Nephron (organoid): ENCODE measurements at regions not wholly inside any gene's neighbourhood (a gene's known extent, or its start where the extent isn't known, plus 50 kb on each side); places are given as distances from the start of the nearest gene placed in this dataset.
A peak's percentile ranks its signal among the peaks of the same experiment; 100 is the strongest.

ENCODE experiments used
- H3K27ac Mint-ChIP-seq, 3 experiments: 2 replicates each; pipeline ENCODE4 v1.8.0; 2020; ENCODE audit warnings: mixed read lengths in 3 of 3, mild to moderate bottlenecking in 2 of 3, moderate library complexity in 1 of 3
- H3K27me3 Mint-ChIP-seq: 2 replicates; pipeline ENCODE4 v1.8.0; 2021; ENCODE audit warnings: low read depth, mild to moderate bottlenecking, moderate library complexity, mixed read lengths
- H3K36me3 Mint-ChIP-seq: 2 replicates; pipeline ENCODE4 v1.8.0; 2020; ENCODE audit warnings: low read depth, mixed read lengths
- H3K4me1 Mint-ChIP-seq: 2 replicates; pipeline ENCODE4 v1.8.0; 2020; ENCODE audit warnings: mixed read lengths
- H3K4me3 Mint-ChIP-seq, 3 experiments: 2 replicates each; pipeline ENCODE4 v1.8.0; 2020; ENCODE audit warnings: mild to moderate bottlenecking in 3 of 3, mixed read lengths in 3 of 3, moderate library complexity in 2 of 3
- H3K9me3 Mint-ChIP-seq: 2 replicates; pipeline ENCODE4 v1.8.0; 2020; ENCODE audit warnings: mixed read lengths
- TF ChIP-seq, protein P1 (sequence below), 3 experiments: fragments of 200-600 bp; sonication (generic); IDR thresholded peaks; one replicate each; pipeline ENCODE4 v1.5.0; 2021; ENCODE audit warnings: antibody characterized with exemption in 3 of 3; ENCODE audit not compliant: unreplicated experiment in 3 of 3

DNA sequence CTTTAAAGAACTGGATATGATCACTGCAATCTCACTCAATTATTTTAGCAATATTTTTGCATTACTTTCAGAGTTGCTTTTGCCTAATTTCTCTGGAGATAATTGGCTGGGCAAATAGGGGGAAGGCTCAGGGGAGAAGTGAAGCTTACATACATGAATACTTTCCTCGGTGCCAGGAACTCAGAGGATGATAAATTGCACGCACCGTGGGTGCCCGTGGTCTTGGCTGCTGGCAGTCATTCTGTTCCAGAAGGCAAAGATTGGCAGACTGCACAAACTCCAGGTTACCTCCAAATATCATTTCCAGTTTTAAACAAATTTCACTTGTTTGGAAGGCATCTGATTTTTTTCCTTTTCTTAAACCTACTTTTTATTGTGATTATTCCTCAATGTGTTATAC lies 197.8 kb upstream of the TMEM72 start:
- Mint-ChIP-seq H3K36me3 (no peaks in the 10 kb centered on the region), H3K4me3 (no peak overlapping the region)

DNA sequence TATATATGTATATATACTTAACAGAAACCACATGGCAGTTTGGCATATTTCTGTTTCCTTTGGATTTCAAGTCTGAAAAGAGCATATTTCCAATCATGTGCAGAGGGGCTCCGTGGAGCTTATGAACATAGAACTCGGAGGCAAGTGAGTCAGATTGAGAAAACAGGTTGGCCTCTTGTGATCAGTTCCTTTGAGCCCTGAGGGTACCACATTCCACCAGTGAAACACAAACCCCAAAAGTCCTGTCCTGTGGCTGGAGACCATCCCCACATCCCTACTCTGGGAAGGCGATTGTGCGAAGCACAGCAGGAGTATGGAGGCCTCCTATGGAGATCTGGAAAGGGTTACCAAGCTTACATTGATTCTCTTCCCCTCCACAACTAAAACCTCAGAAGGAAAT lies 196.7 kb upstream of the TMEM72 start:
- peaks cover 5% of the 10 kb centered on the region for H3K9me3 Mint-ChIP-seq
- TF ChIP-seq, protein P1, sequence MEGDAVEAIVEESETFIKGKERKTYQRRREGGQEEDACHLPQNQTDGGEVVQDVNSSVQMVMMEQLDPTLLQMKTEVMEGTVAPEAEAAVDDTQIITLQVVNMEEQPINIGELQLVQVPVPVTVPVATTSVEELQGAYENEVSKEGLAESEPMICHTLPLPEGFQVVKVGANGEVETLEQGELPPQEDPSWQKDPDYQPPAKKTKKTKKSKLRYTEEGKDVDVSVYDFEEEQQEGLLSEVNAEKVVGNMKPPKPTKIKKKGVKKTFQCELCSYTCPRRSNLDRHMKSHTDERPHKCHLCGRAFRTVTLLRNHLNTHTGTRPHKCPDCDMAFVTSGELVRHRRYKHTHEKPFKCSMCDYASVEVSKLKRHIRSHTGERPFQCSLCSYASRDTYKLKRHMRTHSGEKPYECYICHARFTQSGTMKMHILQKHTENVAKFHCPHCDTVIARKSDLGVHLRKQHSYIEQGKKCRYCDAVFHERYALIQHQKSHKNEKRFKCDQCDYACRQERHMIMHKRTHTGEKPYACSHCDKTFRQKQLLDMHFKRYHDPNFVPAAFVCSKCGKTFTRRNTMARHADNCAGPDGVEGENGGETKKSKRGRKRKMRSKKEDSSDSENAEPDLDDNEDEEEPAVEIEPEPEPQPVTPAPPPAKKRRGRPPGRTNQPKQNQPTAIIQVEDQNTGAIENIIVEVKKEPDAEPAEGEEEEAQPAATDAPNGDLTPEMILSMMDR (IDR thresholded peaks at IDR 0.05; ENCODE audit: unreplicated experiment in 3 of 3): no peak
- no peaks in the 10 kb centered on the region for H3K27me3 Mint-ChIP-seq
- H3K4me1 Mint-ChIP-seq: peaks cover 28% of the 10 kb centered on the region
- peaks cover 3% of the 10 kb centered on the region for H3K36me3 Mint-ChIP-seq
- peak overlapping the region in 2 of 3 experiments; percentile 77 to 88 for H3K27ac Mint-ChIP-seq
- no peak overlapping the region for H3K4me3 Mint-ChIP-seq

More for the DNA sequence above, 197.8 kb upstream of the TMEM72 start:
- TF ChIP-seq, protein P1 (IDR thresholded peaks at IDR 0.05; ENCODE audit: unreplicated experiment in 3 of 3): no peak
- Mint-ChIP-seq H3K9me3 (no peaks in the 10 kb centered on the region), H3K27me3 (no peaks in the 10 kb centered on the region), H3K4me1 (peaks cover 34% of the 10 kb centered on the region), H3K27ac (peak overlapping the region in 2 of 3 experiments; percentile 40 to 77)

DNA sequence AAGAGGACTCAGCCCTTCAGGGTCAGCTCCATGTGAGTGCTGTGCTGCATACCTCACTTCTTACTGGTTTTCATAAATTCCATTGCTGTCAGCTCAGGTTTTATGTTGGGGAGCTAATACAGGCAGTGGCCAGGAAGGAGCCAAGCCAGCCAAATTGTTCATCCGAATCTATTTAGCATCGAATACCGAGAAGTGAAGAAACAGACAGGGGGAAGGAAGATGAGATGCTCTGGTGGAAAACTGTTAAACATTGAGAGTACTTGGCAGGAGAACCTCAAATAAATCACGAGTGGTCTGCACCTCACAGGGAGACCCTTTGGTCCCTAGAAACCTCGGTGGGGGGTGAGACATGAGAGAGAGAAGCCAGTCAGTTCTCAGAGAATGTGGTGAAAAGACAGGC lies 196.0 kb upstream of the TMEM72 start:
- Mint-ChIP-seq H3K27ac (peak overlapping the region; percentile 73 to 88 (median 77)), H3K4me3 (no peak overlapping the region), H3K9me3 (peaks cover 9% of the 10 kb centered on the region), H3K36me3 (peaks cover 3% of the 10 kb centered on the region), H3K27me3 (no peaks in the 10 kb centered on the region), H3K4me1 (peaks cover 28% of the 10 kb centered on the region)
- TF ChIP-seq, protein P1 (IDR thresholded peaks at IDR 0.05; ENCODE audit: unreplicated experiment in 3 of 3): no peak

DNA sequence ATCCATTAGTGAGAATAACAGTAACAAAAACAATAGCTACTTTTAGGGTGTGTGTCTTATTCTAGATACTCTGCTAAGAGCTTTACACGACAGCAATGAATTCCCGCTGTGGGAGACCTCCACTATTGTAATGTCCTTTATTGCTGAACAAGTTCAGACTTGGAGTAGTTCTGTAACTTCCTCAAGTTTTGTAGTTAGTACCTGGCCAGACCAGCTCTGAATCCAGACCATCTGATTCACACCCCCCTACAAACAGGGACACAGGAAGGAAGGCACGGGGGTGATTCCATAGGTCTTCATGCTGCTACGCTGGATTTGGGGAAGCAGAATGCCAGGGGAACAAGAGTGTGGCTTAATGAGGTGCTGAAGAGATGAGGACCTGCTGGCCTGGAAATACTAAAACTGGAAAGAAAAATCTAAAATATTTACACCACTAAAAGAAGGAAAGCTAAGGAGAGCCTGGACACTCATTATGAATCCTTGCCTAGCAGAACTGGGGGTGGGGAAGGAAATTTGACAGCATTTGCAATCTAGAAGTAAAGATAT lies 194.6 kb upstream of the TMEM72 start:
- H3K36me3 Mint-ChIP-seq: peaks cover 3% of the 10 kb centered on the region
- H3K27ac Mint-ChIP-seq: no peak overlapping the region
- H3K27me3 Mint-ChIP-seq: no peaks in the 10 kb centered on the region
- TF ChIP-seq, protein P1 (IDR thresholded peaks at IDR 0.05; ENCODE audit: unreplicated experiment in 3 of 3): no peak
- peaks cover 28% of the 10 kb centered on the region for H3K4me1 Mint-ChIP-seq
- H3K4me3 Mint-ChIP-seq: no peak overlapping the region
- H3K9me3 Mint-ChIP-seq: peaks cover 9% of the 10 kb centered on the region

DNA sequence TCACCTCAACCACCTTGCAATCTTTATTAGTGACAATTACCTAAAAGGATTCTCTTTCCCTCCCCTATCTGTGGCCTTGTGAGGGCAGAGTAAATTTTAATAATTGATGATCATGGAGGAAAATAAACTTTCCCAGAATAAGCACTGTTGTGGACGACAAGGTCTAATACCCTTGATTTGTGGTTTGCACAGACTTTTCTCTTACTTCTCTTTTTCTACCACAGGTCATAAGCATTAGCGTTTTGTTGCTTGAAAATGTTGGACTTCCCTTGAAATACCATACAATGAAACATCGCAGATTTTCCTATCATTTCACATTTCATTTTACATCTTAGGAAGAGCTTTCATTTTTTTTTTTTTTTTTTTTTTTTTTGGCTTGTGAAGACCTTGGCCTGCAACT lies 188.1 kb upstream of the TMEM72 start:
- peaks cover 3% of the 10 kb centered on the region for H3K36me3 Mint-ChIP-seq
- H3K27ac Mint-ChIP-seq: peak overlapping the region in 2 of 3 experiments; percentile 81
- peaks cover 14% of the 10 kb centered on the region for H3K4me1 Mint-ChIP-seq
- H3K4me3 Mint-ChIP-seq: no peak overlapping the region
- H3K9me3 Mint-ChIP-seq: peaks cover 12% of the 10 kb centered on the region
- H3K27me3 Mint-ChIP-seq: peaks cover 4% of the 10 kb centered on the region
- TF ChIP-seq, protein P1 (IDR thresholded peaks at IDR 0.05; ENCODE audit: unreplicated experiment in 3 of 3): no peak

DNA sequence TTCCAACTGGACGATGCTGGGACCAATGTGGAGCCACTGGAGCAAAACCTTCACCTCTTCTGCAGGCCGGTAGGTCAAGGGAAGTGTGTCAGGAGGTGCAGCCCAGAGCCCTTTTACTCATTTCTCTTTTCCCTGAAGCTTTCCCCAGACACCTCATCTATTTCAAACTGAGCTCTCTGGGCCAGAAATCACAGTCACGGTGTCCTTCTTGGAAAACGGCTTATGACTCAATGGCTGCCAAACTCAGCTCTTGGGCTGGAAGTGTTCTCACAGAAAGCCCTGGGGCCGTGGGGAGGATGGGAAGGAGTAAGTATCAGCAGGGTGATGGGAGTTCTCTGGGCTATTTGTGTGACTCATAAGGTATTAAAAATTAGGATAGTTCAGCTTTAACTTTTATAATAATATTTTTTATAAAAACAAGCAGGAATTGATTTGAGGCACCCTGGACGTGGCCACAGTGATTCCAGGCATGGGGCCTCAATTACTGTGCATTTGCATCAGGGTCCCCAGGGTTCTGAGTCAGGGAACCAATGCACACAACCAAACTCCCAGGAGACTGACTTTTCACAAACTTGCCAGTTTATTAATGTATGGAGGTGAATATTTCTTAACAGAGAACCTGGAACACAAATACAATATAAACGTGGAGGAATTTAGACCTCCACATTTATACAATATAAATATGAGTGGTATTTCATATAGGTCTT lies 187.4 kb upstream of the TMEM72 start:
- peak overlapping the region in 2 of 3 experiments; percentile 81 for H3K27ac Mint-ChIP-seq
- peaks cover 4% of the 10 kb centered on the region for H3K27me3 Mint-ChIP-seq
- H3K9me3 Mint-ChIP-seq: peaks cover 9% of the 10 kb centered on the region
- no peak overlapping the region for H3K4me3 Mint-ChIP-seq
- TF ChIP-seq, protein P1 (IDR thresholded peaks at IDR 0.05; ENCODE audit: unreplicated experiment in 3 of 3): no peak
- H3K4me1 Mint-ChIP-seq: peaks cover 14% of the 10 kb centered on the region
- H3K36me3 Mint-ChIP-seq: no peaks in the 10 kb centered on the region
